ENCODE measurements at regions not wholly inside any gene's neighbourhood (a gene's known extent, or its start where the extent isn't known, plus 50 kb on each side); places are given as distances from the start of the nearest gene placed in this dataset.

DNA sequence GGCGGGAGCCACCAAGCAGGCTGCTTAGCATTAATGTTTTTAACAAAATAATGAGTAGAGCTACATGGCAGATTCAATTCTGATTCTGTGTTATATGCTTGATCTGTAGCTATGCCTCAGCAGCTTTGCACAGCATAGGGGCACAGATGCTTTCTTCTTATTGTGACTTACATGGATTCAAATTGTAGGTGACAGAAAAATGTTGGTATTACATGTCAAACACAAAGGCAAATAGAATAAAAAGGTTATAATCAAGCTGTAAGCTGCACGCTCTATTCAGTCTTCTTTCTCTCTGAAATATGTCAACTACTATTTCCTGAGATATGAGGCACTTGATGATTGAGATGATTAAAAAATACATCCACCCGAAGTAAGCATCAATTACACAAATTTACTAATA lies 1573.8 kb downstream of the FAM181B start:
- TF ChIP-seq POLR2AphosphoS5 (IDR thresholded peaks at IDR 0.05), result no peak
- TF ChIP-seq, protein P1, sequence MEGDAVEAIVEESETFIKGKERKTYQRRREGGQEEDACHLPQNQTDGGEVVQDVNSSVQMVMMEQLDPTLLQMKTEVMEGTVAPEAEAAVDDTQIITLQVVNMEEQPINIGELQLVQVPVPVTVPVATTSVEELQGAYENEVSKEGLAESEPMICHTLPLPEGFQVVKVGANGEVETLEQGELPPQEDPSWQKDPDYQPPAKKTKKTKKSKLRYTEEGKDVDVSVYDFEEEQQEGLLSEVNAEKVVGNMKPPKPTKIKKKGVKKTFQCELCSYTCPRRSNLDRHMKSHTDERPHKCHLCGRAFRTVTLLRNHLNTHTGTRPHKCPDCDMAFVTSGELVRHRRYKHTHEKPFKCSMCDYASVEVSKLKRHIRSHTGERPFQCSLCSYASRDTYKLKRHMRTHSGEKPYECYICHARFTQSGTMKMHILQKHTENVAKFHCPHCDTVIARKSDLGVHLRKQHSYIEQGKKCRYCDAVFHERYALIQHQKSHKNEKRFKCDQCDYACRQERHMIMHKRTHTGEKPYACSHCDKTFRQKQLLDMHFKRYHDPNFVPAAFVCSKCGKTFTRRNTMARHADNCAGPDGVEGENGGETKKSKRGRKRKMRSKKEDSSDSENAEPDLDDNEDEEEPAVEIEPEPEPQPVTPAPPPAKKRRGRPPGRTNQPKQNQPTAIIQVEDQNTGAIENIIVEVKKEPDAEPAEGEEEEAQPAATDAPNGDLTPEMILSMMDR (IDR thresholded peaks at IDR 0.05), result no peak
